ENCODE measurements at regions not wholly inside any gene's neighbourhood (a gene's known extent, or its start where the extent isn't known, plus 50 kb on each side); places are given as distances from the start of the nearest gene placed in this dataset.

DNA sequence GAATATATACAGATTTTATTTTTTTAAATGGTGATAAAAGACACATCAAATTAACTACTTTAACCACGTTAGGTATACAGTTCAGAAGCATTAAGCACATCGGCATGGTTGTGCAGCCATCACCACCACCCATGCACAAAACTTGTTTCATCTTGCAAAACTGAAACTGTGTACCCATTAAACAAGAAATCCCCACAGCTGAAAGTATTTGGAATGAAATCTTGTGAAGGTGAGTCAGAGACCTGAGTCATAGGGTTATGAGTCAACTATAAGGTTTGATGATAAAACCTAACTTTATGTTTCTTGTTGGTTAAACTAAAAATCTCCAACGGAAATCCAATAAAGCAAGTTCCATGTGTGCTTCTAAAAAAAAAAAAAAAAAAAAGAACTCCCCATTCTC lies 561.6 kb upstream of the PSMD7 start:
- peaks cover 19% of the 10 kb centered on the region; the same call in 2 of the 3 replicates for H3K36me3 Mint-ChIP-seq (ENCODE audit: low read depth)
- Histone ChIP-seq H3K4me1 (ENCODE audit: insufficient read depth) (no peaks in the 10 kb centered on the region), H3F3A (replicated peaks; ENCODE audit: low read depth) (no peaks in the 10 kb centered on the region), H3K36me3 (ENCODE audit: insufficient read depth) (peaks cover 14% of the 10 kb centered on the region; the same call in 1 of the 2 replicates), H3K4me3 (no peak overlapping the region), H3K9me2 (ENCODE audit: insufficient read depth) (peaks cover 12% of the 10 kb centered on the region), H3K27ac (ENCODE audit: low read depth) (no peak overlapping the region), H3K4me2 (no peak overlapping the region), H3K27me3 (ENCODE audit: insufficient read depth) (no peaks in the 10 kb centered on the region), H3K79me2 (replicated peaks; ENCODE audit: insufficient read depth) (no peaks in the 10 kb centered on the region), H2AFZ (no peak overlapping the region), H4K20me1 (replicated peaks; ENCODE audit: insufficient read depth) (no peaks in the 10 kb centered on the region)
- H3K27me3 Mint-ChIP-seq (ENCODE audit: insufficient read depth, low read depth, poor library complexity), result peaks cover 4% of the 10 kb centered on the region
- no peak overlapping the region for H3K4me3 Mint-ChIP-seq
- TF ChIP-seq CREB1 (CRISPR knock-in tag; IDR thresholded peaks at IDR 0.05; ENCODE audit: low read depth) (no peak), NANOG (IDR thresholded peaks at IDR 0.05; ENCODE audit: borderline replicate concordance) (no peak), JUNB (IDR thresholded peaks at IDR 0.05; ENCODE audit: unreplicated experiment) (no peak), POLR2AphosphoS5 (IDR thresholded peaks at IDR 0.05; ENCODE audit: low read depth) (no peak), STAT1 (IDR thresholded peaks at IDR 0.05; ENCODE audit: unreplicated experiment) (no peak), EZH2 (IDR thresholded peaks at IDR 0.05; ENCODE audit: low read depth, unreplicated experiment) (no peak), EZH2phosphoT487 (IDR thresholded peaks at IDR 0.05; ENCODE audit: unreplicated experiment) (no peak), ZNF114 (CRISPR knock-in tag; IDR thresholded peaks at IDR 0.05) (no peak), CTCF (conservative IDR thresholded peaks at IDR 0.05; ENCODE audit: low read depth in 2 of 2) (no peak), ZNF331 (CRISPR knock-in tag; IDR thresholded peaks at IDR 0.05; ENCODE audit: low read depth) (no peak)
- TF ChIP-seq, protein P1, sequence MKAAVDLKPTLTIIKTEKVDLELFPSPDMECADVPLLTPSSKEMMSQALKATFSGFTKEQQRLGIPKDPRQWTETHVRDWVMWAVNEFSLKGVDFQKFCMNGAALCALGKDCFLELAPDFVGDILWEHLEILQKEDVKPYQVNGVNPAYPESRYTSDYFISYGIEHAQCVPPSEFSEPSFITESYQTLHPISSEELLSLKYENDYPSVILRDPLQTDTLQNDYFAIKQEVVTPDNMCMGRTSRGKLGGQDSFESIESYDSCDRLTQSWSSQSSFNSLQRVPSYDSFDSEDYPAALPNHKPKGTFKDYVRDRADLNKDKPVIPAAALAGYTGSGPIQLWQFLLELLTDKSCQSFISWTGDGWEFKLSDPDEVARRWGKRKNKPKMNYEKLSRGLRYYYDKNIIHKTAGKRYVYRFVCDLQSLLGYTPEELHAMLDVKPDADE (IDR thresholded peaks at IDR 0.05), result no peak
- TF ChIP-seq, protein P2, sequence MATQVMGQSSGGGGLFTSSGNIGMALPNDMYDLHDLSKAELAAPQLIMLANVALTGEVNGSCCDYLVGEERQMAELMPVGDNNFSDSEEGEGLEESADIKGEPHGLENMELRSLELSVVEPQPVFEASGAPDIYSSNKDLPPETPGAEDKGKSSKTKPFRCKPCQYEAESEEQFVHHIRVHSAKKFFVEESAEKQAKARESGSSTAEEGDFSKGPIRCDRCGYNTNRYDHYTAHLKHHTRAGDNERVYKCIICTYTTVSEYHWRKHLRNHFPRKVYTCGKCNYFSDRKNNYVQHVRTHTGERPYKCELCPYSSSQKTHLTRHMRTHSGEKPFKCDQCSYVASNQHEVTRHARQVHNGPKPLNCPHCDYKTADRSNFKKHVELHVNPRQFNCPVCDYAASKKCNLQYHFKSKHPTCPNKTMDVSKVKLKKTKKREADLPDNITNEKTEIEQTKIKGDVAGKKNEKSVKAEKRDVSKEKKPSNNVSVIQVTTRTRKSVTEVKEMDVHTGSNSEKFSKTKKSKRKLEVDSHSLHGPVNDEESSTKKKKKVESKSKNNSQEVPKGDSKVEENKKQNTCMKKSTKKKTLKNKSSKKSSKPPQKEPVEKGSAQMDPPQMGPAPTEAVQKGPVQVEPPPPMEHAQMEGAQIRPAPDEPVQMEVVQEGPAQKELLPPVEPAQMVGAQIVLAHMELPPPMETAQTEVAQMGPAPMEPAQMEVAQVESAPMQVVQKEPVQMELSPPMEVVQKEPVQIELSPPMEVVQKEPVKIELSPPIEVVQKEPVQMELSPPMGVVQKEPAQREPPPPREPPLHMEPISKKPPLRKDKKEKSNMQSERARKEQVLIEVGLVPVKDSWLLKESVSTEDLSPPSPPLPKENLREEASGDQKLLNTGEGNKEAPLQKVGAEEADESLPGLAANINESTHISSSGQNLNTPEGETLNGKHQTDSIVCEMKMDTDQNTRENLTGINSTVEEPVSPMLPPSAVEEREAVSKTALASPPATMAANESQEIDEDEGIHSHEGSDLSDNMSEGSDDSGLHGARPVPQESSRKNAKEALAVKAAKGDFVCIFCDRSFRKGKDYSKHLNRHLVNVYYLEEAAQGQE (IDR thresholded peaks at IDR 0.05; ENCODE audit: unreplicated experiment), result no peak
- TF ChIP-seq, protein P3, sequence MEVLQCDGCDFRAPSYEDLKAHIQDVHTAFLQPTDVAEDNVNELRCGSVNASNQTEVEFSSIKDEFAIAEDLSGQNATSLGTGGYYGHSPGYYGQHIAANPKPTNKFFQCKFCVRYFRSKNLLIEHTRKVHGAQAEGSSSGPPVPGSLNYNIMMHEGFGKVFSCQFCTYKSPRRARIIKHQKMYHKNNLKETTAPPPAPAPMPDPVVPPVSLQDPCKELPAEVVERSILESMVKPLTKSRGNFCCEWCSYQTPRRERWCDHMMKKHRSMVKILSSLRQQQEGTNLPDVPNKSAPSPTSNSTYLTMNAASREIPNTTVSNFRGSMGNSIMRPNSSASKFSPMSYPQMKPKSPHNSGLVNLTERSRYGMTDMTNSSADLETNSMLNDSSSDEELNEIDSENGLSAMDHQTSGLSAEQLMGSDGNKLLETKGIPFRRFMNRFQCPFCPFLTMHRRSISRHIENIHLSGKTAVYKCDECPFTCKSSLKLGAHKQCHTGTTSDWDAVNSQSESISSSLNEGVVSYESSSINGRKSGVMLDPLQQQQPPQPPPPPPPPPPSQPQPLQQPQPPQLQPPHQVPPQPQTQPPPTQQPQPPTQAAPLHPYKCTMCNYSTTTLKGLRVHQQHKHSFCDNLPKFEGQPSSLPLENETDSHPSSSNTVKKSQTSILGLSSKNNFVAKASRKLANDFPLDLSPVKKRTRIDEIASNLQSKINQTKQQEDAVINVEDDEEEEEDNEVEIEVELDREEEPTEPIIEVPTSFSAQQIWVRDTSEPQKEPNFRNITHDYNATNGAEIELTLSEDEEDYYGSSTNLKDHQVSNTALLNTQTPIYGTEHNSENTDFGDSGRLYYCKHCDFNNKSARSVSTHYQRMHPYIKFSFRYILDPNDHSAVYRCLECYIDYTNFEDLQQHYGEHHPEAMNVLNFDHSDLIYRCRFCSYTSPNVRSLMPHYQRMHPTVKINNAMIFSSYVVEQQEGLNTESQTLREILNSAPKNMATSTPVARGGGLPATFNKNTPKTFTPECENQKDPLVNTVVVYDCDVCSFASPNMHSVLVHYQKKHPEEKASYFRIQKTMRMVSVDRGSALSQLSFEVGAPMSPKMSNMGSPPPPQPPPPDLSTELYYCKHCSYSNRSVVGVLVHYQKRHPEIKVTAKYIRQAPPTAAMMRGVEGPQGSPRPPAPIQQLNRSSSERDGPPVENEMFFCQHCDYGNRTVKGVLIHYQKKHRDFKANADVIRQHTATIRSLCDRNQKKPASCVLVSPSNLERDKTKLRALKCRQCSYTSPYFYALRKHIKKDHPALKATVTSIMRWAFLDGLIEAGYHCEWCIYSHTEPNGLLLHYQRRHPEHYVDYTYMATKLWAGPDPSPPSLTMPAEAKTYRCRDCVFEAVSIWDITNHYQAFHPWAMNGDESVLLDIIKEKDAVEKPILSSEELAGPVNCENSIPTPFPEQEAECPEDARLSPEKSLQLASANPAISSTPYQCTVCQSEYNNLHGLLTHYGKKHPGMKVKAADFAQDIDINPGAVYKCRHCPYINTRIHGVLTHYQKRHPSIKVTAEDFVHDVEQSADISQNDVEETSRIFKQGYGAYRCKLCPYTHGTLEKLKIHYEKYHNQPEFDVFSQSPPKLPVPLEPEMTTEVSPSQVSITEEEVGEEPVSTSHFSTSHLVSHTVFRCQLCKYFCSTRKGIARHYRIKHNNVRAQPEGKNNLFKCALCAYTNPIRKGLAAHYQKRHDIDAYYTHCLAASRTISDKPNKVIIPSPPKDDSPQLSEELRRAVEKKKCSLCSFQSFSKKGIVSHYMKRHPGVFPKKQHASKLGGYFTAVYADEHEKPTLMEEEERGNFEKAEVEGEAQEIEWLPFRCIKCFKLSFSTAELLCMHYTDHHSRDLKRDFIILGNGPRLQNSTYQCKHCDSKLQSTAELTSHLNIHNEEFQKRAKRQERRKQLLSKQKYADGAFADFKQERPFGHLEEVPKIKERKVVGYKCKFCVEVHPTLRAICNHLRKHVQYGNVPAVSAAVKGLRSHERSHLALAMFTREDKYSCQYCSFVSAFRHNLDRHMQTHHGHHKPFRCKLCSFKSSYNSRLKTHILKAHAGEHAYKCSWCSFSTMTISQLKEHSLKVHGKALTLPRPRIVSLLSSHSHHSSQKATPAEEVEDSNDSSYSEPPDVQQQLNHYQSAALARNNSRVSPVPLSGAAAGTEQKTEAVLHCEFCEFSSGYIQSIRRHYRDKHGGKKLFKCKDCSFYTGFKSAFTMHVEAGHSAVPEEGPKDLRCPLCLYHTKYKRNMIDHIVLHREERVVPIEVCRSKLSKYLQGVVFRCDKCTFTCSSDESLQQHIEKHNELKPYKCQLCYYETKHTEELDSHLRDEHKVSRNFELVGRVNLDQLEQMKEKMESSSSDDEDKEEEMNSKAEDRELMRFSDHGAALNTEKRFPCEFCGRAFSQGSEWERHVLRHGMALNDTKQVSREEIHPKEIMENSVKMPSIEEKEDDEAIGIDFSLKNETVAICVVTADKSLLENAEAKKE (CRISPR knock-in tag; IDR thresholded peaks at IDR 0.05), result no peak
- DNase-seq (ENCODE audit: low spot score) (no peak), ATAC-seq (no peak)
- H3K9me3 Mint-ChIP-seq, result peaks cover 45% of the 10 kb centered on the region
- no peak overlapping the region for H3K27ac Mint-ChIP-seq
- H3K4me1 Mint-ChIP-seq, result no peaks in the 10 kb centered on the region
